DMS153 treated with DMSO at 0.1 percent for 48 hours (cell line): ENCODE measurements at regions not wholly inside any gene's neighbourhood (a gene's known extent, or its start where the extent isn't known, plus 50 kb on each side); places are given as distances from the start of the nearest gene placed in this dataset.
"Not testable (repeated sequence)": the region's sequence is repeated elsewhere in the genome, so short reads cannot be mapped to it uniquely, and the experiment has no call there.

Source experiments
- DNase-seq: peaks from one replicate; lab custom pipeline; 2025; ENCODE audit not compliant: unreplicated experiment; lab: John Stamatoyannopoulos, UW

GRCh38 chr2:3899536-3900155, 196.3 kb downstream of the DCDC2C start:
- DNase-seq: no peak

DNA sequence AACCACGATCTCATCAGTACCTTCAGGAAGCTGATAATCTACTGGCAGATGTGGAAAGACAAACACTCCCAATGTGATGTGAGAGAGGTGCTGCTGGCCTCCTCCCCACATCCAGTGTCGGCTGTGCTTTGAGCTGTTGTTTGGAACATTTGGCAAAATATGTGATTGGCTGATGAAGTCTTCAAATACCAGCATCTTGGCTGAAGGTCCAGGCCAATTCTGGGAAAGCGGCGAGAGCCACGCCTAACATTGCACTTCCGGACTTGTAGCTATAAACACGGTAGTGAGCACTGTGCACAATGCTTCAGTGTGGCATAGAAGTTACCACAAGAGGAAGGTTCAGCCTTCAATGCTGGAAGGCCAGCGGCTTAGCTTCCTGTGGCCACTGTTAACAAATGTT, 198.8 kb downstream of the DCDC2C start:
- DNase-seq: no peak

- no peak for DNase-seq
Measured at GRCh38 chr2:3904061-3904460, 200.7 kb downstream of the DCDC2C start.

GRCh38 chr2:3908498-3908897, 205.1 kb downstream of the DCDC2C start:
- DNase-seq: not testable (repeated sequence)

DNA sequence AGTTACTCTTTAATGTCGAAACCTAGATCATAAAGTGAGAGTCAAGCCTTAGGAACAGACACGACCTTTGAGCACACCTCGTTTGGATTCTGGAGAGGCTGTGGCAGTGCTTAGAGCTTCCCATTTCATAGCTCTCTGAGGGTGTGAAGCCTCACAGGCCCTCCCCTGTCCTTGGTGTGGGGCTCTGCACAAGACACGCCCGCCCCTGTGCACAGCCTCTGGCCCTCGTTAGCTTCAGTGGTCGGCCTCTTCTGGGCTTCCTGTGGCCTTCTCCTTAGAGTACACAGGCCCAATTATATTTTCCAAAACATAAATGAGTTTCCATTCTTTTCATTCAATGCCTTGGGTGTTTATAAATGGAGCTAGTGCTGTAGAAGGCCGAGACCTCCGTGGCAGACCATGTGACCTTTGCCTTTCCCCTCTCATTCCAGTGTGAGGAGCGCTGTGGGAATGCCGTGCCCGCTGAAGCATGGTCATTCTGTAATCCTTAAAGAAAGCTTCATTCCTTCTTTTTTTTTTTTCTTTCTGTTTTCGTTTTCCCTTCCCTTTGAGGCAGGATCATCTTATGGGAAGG, 208.6 kb downstream of the DCDC2C start:
- no peak for DNase-seq

GRCh38 chr2:3913166-3913565, 209.8 kb downstream of the DCDC2C start:
- no peak for DNase-seq

DNA sequence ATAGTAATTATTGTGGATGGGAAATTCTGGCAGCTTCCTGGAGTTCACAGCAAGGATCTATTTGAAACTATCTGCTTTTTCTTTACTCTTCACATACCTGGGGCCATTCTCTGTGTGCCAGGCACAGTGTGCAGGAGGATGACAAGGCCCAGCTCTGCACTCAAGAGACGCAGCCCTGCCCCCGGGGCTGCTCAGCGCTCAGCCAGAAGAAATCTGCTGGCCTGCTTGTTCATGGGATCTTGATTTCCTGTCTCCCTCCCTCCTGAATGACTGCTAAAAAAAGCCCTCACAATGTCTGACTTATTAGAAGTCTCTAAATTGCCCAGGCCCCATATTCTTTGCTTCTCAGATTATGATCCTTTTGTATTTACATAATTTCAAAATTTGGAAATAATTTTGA, 210.9 kb downstream of the DCDC2C start:
- no peak for DNase-seq

DNA sequence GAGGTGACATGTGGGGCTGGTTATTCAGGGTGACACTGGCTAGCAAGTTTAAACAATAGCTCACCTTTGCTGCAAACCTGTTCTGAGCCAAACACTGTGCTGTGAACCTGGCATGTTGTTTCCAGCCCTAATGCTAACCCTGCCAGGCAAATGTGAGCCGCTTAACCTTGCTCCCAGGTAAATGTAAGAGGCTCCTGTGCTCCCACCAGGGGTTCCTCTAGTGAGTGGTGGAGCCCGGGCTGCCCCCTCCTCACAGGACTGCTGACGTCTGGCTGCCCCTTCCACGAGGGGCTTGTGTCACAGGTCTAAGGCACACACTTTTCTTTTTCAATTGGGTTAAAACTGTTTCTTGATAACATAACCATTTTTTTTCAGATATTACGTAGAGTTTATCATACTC, 223.7 kb downstream of the DCDC2C start:
- DNase-seq: no peak

DNA sequence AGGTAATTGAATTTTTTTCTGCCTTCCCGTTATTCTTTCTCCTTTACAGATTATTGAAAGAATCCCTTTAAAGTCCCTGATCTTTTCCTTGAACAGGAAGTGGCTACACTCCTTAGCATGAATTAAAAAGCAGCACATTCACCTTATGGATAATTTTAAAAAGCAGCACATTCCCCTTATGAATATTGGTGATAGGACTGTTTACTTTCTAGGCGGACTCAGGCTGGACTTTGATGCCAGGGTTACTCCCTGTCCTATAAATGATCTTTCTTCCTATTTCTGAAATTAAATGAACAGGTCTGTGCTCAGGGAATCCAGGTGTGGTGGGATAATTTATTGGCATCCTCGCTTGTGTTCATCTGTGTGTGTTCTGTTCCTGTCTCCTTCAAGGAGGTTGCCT, 226.0 kb downstream of the DCDC2C start:
- DNase-seq: no peak

DNA sequence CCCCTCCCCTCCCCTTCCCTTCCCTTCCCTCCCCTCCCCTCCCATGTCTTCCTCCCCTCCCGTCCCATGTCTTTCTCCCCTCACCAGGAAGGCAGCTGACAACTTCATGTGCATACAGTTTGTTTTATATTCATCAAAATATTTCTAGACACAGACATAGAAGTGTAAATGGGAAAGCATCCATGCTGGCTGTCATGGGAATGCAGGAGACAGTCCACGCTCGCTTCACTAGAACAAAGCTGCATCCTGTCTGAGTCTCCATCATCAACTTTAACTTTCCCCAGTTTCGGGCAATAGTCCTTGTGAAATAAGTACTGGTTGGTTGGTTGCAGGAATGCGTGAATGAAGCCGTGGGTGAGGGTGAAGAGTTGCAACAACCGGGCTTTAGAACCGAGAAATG, 226.9 kb downstream of the DCDC2C start:
- no peak for DNase-seq

GRCh38 chr2:3940661-3941060, 237.3 kb downstream of the DCDC2C start:
- DNase-seq: no peak

DNA sequence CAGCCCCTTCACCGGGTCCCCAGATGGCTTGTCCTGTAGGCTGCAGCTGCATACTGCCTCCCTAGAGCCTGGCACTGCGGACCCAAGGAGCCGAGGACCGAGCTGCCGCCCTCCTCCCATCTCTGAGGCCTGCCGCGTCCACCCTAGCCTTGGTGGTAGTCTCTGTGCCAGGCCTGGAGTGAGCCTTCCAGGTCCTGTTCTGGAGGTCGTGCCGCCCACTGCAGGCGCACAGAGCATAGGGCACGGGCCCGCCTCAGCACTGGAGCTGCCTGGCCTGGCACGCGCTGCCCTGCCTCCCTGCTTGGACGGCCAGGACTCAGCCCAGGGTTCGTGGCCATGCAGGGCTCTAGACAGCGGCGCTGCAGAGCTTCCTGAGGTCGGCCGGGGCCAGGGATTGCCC, 239.5 kb downstream of the DCDC2C start:
- no peak for DNase-seq

- DNase-seq: no peak
Measured at GRCh38 chr2:3944071-3944470, 240.7 kb downstream of the DCDC2C start.

GRCh38 chr2:3944841-3945240, 241.5 kb downstream of the DCDC2C start:
- DNase-seq: no peak

GRCh38 chr2:3948191-3948590, 244.8 kb downstream of the DCDC2C start:
- DNase-seq: no peak

DNA sequence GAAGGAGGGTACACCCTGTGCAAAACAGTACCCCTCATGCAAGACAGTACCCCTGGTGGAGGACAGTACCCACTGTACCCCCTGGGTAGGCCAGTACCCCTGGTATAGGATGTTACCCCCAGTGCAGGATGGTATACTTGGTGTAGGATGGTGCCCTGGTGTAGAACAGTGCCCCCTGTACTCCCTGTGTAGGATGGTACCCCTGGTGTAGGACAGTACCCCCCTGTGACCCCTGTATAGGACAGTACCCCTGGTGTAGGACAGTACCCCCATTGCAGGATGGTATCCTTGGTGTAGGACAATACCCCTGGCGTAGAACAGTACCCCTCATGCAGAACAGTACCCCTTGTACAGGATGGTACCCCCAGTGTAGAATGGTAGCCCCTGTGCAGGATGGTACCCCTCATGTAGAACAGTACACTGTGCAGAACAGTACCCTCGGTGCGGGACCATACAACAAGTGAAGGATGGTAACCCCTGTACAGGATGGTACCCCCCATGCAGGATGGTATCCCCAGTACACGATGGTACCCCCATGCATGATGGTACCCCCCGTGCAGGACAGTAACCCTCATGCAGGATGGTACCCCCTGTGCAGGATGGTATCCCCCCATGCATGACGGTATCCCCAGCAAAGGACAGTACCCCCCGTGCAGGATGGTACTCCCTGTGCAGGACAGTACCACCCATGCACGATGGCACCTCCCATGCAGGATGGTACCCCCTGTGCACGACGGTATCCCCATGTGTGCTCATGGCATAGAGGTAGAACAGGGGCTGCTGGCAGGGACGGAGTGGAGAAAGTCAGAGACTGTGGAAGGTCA, 248.0 kb downstream of the DCDC2C start:
- no peak for DNase-seq

DNA sequence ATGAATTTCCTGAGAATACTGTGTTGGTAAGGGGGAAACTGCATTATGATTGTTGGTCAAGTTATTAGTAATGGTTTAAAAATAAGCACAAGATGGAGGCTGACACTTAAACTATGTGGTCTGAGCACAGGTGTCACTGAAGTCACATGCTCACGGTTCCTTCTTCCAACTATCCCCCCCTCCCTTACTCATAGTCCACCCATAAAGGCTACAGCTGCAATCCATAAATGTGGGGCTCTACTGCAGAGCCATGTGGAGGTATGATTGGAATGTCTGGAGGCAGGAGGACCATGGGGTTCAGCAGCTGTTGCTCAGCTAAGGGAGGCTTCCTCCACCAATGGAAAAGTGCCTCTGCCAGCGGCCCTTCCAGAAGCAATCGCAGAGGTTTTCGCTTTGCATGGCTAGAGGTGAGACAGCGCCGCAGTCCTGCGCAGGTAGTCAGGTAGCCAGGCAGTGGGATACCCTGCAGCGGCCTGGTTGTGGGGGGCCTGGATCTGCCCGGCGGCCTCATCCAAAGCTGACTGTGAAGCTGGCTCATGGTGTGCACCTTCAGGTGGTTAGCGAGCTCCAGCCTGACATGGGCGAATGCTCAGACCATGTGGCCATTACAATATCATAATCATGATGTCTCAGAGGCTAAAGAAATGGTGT, 249.6 kb downstream of the DCDC2C start:
- DNase-seq: no peak

DNA sequence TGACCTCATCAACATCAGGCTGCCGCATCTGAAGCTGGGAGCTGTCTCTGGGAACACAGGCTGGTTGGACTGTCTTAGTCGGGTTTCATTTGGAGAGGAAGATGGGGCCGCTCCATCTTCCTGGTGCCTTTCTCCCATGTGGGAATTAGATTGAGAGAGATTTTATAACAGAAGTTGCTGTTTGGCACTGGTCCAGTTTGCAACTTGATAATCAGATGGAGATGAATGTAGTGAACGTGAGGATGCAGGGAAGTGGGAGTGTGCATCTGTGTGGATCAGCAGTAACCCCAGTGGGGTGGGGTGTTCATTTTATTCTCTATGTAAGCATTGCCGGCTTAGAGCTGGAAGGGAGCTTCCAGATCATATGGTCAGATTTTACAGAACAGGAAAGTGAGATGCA, 250.9 kb downstream of the DCDC2C start:
- no peak for DNase-seq

GRCh38 chr2:3956406-3956805, 253.0 kb downstream of the DCDC2C start:
- no peak for DNase-seq

GRCh38 chr2:3956892-3957291, 253.5 kb downstream of the DCDC2C start:
- no peak for DNase-seq

DNA sequence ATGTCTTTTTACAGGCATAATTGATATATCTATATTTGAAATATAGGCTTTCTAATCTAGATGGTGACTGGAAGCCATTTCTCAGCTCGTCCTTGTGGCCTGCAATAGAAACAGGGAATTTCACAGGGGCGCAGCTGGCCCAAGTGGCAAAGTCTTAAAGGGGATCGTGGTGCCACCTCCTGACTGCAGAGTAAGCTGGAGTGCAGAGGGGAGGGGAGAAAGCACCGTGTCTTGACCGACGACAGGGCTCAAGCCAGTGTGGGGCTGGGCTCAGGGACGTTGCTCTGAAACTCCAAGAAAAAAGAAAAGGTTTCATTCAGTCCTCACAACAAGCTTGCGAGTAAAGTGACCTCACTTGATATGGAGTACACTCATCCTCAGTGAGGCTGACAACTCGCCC, 255.1 kb downstream of the DCDC2C start:
- DNase-seq: no peak

- no peak for DNase-seq
Measured at GRCh38 chr2:3958969-3959368, 255.6 kb downstream of the DCDC2C start.
